ENCODE measurements at regions not wholly inside any gene's neighbourhood (a gene's known extent, or its start where the extent isn't known, plus 50 kb on each side); places are given as distances from the start of the nearest gene placed in this dataset.

DNA sequence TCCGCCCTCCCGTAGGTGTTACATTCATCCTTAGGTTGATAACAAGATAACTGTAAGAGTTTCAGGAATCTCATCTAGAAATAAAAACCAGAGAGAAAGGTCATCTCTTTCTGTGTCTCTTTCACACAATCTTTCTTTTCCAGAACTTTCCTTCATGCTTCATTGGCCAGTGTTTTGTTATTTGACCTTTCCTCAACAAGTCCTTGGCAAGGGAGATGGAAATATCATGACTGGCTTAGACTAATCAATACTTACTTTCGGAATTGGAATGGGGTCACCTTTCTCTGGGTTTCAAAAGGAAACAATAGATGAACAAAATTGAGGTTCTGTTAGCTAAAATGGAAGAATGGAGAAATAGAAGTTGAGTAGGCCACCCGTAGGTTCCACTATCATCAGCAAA is 72.9 kb upstream of the PPP2R5A start:
- H3K4me3 ChIP-seq (replicated peaks in 1 of 3; ENCODE audit: low read depth in 2 of 3, low read length in 3 of 3), result no peak overlapping the region
- Mint-ChIP-seq H3K4me3 (no peak overlapping the region), H3K27me3 (ENCODE audit: low read depth in 3 of 3) (peaks cover 1 to 4% (median 1%) of the 10 kb centered on the region in 3 donors), H3K27ac (no peak overlapping the region), H3K9me3 (no peaks in the 10 kb centered on the region), H3K36me3 (no peaks in the 10 kb centered on the region), H3K4me1 (peaks cover 6% of the 10 kb centered on the region)
- no peaks in the 10 kb centered on the region for H3K36me3 ChIP-seq (replicated peaks in 1 of 2; ENCODE audit: control insufficient read depth in 1 of 2, insufficient read depth in 2 of 2, low read length in 2 of 2)
- no peaks in the 10 kb centered on the region for H4K20me1 ChIP-seq (ENCODE audit: insufficient read depth, low read length)
- DNase-seq, result no peak
- WGBS (ENCODE audit: insufficient coverage), result no CpG with 5 or more reads among the region's 4 CpGs
- H3K27me3 ChIP-seq (ENCODE audit: control insufficient read depth in 2 of 2, insufficient read depth in 2 of 2, low read length in 2 of 2), result no peaks in the 10 kb centered on the region
- no peak overlapping the region for H3K27ac ChIP-seq (ENCODE audit: low read depth in 1 of 2, low read length in 2 of 2)
- no peak overlapping the region for H3K4me2 ChIP-seq (replicated peaks; ENCODE audit: extremely low read depth, low read length, poor library complexity, severe bottlenecking)
- no peaks in the 10 kb centered on the region for H3K4me1 ChIP-seq (ENCODE audit: control insufficient read depth in 1 of 2, insufficient read depth in 2 of 2, low read length in 2 of 2)
- intact Hi-C loops (cut with micrococcal nuclease), result no loop called here
- no peak overlapping the region for H3K9ac ChIP-seq (ENCODE audit: insufficient read depth, low read length, poor library complexity, severe bottlenecking)
- TF ChIP-seq, protein P1, sequence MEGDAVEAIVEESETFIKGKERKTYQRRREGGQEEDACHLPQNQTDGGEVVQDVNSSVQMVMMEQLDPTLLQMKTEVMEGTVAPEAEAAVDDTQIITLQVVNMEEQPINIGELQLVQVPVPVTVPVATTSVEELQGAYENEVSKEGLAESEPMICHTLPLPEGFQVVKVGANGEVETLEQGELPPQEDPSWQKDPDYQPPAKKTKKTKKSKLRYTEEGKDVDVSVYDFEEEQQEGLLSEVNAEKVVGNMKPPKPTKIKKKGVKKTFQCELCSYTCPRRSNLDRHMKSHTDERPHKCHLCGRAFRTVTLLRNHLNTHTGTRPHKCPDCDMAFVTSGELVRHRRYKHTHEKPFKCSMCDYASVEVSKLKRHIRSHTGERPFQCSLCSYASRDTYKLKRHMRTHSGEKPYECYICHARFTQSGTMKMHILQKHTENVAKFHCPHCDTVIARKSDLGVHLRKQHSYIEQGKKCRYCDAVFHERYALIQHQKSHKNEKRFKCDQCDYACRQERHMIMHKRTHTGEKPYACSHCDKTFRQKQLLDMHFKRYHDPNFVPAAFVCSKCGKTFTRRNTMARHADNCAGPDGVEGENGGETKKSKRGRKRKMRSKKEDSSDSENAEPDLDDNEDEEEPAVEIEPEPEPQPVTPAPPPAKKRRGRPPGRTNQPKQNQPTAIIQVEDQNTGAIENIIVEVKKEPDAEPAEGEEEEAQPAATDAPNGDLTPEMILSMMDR (IDR thresholded peaks at IDR 0.05), result no peak
- no peaks in the 10 kb centered on the region for H3K79me2 ChIP-seq (ENCODE audit: insufficient read depth, low read length)
- H3K9me3 ChIP-seq (replicated peaks in 1 of 2; ENCODE audit: control insufficient read depth in 1 of 2, insufficient read depth in 1 of 2, low read length in 2 of 2), result no peaks in the 10 kb centered on the region
- H2AFZ ChIP-seq (ENCODE audit: insufficient read depth, low read depth, low read length, poor library complexity, severe bottlenecking), result no peak overlapping the region

DNA sequence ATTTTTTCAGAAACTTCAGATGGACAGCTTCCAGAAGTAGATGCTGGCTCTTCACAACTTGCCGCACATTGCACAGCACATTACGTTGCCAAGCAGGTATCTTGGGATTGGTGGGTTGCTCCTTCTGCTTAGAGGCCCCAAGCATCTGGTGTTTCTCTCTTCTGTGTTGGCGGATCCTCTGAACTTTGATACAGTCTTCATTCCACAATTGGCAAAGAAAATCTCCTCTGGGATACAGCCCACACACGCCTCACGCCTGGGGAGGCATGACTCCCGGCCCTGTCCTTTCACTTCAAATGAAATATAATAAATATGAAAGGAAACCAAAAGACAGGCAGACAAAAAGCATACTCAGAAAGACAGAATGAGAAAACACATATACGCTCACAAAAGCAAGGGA is 72.3 kb upstream of the PPP2R5A start:
- Histone ChIP-seq H3K36me3 (replicated peaks in 1 of 2; ENCODE audit: control insufficient read depth in 1 of 2, insufficient read depth in 2 of 2, low read length in 2 of 2) (no peaks in the 10 kb centered on the region), H3K4me3 (replicated peaks in 1 of 3; ENCODE audit: low read depth in 2 of 3, low read length in 3 of 3) (no peak overlapping the region), H3K9ac (ENCODE audit: insufficient read depth, low read length, poor library complexity, severe bottlenecking) (no peak overlapping the region), H3K79me2 (ENCODE audit: insufficient read depth, low read length) (no peaks in the 10 kb centered on the region), H3K4me2 (replicated peaks; ENCODE audit: extremely low read depth, low read length, poor library complexity, severe bottlenecking) (no peak overlapping the region), H4K20me1 (ENCODE audit: insufficient read depth, low read length) (no peaks in the 10 kb centered on the region), H3K27me3 (ENCODE audit: control insufficient read depth in 2 of 2, insufficient read depth in 2 of 2, low read length in 2 of 2) (no peaks in the 10 kb centered on the region), H3K4me1 (ENCODE audit: control insufficient read depth in 1 of 2, insufficient read depth in 2 of 2, low read length in 2 of 2) (no peaks in the 10 kb centered on the region), H3K27ac (ENCODE audit: low read depth in 1 of 2, low read length in 2 of 2) (no peak overlapping the region), H2AFZ (ENCODE audit: insufficient read depth, low read depth, low read length, poor library complexity, severe bottlenecking) (no peak overlapping the region), H3K9me3 (replicated peaks in 1 of 2; ENCODE audit: control insufficient read depth in 1 of 2, insufficient read depth in 1 of 2, low read length in 2 of 2) (no peaks in the 10 kb centered on the region)
- peaks cover 1 to 4% (median 1%) of the 10 kb centered on the region in 3 donors for H3K27me3 Mint-ChIP-seq (ENCODE audit: low read depth in 3 of 3)
- no peaks in the 10 kb centered on the region for H3K36me3 Mint-ChIP-seq
- TF ChIP-seq, protein P1 (IDR thresholded peaks at IDR 0.05), result no peak
- no CpG with 5 or more reads among the region's 7 CpGs for WGBS (ENCODE audit: insufficient coverage)
- H3K4me3 Mint-ChIP-seq, result no peak overlapping the region
- H3K4me1 Mint-ChIP-seq, result peaks cover 6% of the 10 kb centered on the region
- no peaks in the 10 kb centered on the region for H3K9me3 Mint-ChIP-seq
- no peak overlapping the region for H3K27ac Mint-ChIP-seq
- intact Hi-C loops (cut with micrococcal nuclease), result no loop called here
- DNase-seq, result no peak
